ENCODE measurements at regions not wholly inside any gene's neighbourhood (a gene's known extent, or its start where the extent isn't known, plus 50 kb on each side); places are given as distances from the start of the nearest gene placed in this dataset.

DNA sequence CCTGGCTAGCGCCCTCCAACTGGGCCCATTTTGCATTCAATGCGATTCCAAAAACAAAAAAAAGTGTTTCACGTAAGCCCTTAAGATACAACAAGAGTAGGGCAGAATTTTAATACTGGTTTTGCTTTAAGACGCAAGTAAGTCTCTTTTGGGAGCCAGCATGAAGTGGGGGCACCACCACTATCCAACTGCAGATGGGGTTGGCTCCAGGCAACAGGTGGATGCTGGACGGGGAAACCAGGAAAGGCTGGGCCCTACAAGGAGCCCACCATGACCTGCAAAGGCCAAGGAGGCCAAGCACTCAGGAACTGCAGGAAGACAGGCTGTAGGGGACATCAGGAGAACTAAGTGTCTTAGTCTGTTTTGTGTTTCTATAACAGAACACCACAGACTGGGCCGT, 86.5 kb upstream of the INSIG1 start:
- TF ChIP-seq POLR2A (IDR thresholded peaks at IDR 0.05; ENCODE audit: low read length) (no peak), GATA1 (IDR thresholded peaks at IDR 0.05; ENCODE audit: low read depth, low read length) (no peak)

Measured in erythroblast (primary cell).